GM19463 (cell line): ENCODE measurements at regions not wholly inside any gene's neighbourhood (a gene's known extent, or its start where the extent isn't known, plus 50 kb on each side); places are given as distances from the start of the nearest gene placed in this dataset.

Experiments used
- ATAC-seq: cut with Tn5 transposase; IDR thresholded peaks from one replicate; pipeline ENCODE4 v1.9.1; 2021; ENCODE audit warnings: mild to moderate bottlenecking, moderate library complexity; ENCODE audit not compliant: unreplicated experiment

DNA sequence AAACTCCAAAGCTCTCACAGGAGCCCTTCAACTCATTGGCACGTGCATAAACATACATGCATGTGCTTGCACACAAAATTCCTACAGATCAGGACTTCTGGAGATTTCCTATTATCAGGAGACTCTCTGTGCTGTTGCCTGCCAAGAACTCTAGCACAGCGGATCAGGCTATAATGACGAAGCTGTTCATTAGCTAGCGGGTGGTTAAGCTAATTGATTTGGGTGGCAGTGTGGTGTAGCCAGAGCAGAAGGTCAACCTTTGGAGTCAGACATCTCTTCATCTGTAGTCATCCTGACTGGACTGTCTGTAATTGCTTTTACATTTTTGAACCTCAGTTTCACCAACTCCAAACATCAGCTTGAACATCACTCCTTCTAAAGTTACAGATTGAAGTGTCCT lies 69.0 kb downstream of the KIF2B start:
- ATAC-seq: no peak

DNA sequence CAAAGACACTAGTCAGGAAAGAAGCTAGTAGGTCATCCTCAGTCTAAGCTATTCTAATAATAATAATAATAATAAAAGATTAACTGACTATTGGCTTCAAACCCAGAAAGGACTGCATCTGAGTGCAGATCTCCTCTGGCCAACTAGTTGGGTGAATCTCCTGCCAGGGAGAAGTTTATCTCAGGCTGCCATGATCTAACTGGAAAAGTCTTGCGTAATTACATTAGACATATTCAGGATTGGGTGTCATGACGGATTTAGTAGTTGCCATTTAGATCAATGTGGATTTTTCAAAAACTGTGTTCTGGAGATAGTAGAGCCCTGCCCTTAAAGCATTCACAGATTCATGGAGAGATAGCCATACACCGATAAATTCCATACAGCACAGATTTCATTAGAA lies 69.5 kb downstream of the KIF2B start:
- ATAC-seq: no peak

DNA sequence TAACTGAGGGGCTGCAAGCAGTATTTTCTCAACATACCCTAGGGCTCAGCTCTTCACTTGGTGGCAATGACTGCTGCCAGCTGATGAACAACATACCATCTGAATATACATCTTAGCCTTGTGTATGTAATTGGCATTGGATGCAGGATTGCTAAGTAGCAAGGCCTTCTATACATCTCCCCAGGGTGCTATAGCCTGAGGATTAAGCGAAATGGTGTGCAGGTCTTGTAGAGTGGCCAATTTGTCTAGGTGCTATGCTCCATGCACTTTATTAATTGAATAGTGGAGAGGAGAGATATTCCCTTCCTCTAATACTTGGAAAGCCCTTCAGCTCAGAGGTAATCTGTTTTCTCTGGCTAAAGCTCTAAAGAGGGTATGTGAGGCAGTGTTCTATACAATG lies 71.9 kb downstream of the KIF2B start:
- no peak for ATAC-seq

DNA sequence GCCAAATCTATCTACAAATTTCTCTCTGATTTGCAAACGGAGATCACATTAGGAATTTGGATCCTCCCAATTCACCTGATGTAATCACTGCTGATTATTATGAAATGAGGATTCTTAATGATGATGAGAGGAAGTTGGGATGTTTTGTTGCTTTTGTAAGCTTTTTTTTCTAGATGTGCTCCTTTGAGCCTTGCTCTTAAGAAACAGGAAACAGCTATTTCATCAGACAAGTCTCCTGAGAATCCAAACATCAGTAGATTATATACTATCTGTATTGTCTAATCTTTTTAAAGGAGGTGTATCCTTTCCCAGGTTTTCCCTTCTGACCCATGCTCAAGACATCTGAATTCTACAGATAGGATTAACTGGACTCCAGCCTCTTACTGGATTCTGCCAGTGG lies 73.3 kb downstream of the KIF2B start:
- no peak for ATAC-seq

DNA sequence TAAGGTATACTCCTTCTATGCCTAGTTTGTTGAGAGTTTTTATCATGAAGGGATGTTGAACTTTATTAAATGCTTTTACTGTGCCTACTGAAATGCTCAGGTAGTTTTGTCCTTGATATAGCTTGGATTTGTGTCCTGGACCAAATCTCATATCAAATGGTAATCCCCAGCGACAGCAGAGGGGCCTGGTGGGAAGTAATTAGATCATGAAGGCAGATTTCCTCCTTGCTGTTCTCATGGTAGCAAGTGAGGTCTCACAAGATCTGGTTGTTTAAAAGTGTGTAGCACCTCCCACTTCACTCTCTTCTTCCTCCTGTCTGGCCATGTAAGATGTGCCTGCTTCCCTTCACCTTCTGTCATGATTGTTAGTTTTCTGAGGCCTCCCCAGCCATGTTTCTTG lies 78.2 kb downstream of the KIF2B start:
- ATAC-seq: no peak

DNA sequence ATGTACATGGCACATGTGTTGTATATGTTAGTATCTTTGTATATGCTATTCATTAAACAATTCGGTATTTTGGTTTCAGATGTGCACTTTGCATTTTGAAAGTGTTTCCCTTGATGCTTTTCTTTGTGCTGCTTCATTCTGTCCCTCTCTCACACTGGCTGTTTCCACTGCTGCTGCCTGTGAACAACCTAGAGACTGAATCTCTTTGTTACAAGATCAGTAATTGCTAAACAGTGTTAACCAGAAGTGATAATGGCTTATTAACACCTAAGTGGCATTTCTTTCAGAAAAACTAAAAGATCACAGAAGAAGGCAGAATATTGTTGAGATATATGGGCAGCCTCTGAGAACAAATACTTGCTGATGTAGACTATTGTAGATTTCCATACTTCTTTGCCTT lies 84.7 kb downstream of the KIF2B start:
- no peak for ATAC-seq

DNA sequence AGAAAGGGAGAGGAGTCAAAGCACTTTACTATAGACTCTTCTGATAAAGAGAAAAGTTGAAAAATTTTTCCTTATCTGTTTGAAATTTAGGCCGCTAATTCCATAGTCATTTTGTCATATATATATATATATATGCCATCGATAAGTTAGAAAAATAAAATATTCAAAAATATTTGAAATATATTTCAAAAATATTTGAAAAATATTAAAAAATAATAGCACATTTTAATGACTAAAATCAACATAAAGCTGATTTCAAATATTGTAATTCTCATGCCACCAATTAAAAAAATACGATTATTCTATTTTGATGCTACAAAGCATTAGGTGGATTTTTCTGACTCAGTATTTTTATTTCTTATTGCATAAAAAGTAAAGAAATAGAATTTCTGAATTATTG lies 87.1 kb downstream of the KIF2B start:
- ATAC-seq: no peak

DNA sequence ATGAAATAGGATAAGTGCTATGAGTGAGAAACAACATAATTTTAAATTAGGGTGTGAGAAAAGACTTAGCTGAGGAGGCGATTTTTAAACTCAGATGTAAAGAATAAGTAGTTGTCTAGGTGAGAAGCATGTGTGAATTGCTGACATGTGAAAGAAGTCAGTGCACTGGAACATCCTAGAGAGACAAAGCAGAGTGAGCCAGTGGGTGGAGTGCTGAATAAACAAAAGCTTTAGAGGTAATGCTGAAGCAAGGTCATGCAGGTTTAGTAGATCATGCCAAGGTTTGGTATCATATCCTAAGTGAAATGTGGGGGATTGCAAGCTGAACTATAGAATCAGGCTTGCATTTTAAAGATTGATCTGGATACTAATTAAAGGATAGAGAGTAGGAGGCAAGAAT lies 89.4 kb downstream of the KIF2B start:
- ATAC-seq: no peak

DNA sequence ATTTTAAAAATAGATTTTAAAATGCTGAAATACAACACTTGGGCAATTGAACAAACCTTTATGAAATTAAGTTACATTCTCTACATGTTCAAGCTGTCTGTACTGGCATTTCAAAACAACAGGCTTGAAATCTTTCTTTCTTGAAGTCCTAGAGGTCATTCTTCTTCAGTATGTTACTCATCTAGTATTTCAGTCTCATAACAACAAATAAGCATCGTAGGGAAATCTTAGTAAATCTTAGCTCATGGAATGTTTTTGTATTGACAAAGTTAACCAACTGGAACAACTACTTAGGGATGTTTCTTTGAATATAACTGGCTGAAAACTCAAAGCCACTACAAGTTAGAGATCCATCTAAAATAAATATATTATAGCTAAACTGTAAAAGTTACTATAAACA lies 96.6 kb downstream of the KIF2B start:
- ATAC-seq: no peak

DNA sequence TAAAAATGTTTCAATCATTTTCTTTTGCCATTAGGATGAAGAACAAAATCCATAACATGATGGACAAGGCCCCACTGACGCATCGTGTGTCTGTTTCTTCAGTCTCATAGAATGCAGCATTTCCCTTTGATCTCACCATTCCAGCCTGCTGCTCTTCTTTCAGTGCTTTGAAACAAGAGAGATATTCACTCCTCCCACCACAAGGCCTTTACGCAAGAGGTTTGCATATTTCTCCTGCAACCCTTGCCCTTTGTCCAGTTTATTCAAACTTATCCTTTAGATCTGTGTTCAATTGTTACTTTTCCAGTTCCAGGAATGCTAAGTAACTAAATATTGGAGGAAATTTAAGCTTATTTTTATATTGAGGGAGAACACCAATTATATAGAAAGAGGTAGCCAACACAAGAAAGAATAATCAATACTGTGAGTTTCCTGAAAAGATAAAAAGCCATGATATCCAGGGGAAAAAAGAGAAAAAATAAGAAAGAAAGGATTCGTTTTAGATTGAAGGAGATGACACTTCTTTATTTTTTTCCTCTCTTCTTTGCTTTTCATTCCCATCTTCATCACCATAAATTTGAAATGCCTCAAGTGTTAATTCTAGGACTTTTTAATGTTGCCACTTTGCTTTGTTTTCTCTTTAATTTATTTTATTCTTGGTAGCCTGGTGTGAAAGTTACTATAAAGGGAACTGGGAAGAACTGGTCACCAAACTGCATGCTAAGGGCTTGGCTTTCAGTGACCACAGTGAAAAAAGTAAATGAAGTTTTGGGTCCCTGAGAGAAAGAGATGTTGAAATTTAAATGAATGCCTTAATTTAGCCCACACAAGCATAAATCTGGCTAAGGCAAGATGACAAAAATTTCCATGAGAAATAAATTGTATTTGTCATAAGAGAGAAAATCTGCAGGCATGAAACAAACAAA lies 102.1 kb downstream of the KIF2B start:
- no peak for ATAC-seq

DNA sequence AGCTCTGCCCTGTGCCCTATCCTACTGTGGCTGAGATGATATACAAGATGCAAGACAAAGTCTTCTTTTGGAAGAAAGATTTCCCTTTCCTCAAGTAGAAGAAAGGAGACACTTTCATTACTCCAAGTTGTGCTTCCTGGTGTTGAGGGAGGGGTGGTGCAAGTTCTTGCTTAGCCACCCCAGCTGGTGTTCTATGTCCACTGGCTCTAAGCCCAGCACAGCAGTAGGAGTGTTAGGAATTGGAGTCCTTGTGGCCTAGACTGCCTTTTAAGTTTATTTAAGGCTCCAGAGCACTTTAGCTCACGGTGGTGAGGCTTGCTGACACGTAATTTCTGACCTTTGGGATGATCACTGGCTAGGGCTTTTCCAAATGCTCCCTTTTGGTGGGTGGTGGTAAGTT lies 109.7 kb downstream of the KIF2B start:
- no peak for ATAC-seq

DNA sequence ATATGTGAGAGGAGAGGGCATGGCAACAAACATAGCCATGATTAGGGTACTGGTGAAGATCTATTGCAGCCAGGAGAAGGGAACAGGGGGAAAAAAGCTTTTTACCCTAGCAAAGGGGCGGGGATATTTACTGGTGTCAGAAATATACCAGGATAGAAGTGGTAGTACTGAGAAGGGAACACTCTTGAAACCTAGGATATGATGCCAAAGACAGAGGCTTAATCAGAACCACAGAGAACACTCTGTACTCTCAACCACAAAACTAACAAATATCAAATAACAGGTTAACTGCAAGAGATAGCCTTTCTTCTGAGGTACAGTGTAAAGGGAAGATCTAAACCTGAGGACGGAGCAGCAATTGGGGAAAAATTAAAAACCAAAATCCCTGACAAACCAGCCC lies 112.2 kb downstream of the KIF2B start:
- no peak for ATAC-seq

DNA sequence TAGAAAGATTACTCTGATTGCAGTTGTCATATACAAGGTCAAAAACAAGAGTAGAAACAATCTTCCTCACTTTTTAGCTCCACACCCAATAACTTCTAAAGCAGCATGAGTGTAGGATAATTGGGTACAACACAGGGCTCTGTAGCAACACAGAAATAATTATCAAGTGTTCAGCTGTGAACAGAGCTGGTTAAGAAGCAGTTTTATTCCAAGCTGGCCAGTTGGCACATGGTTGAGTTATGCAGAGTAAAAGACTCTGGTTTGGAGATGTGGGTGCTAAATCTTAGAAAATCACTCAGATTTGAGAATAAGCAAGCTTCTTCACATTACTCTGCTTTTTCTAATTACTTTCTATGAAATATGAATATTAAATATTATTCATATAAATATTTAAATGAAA lies 118.5 kb downstream of the KIF2B start:
- no peak for ATAC-seq

DNA sequence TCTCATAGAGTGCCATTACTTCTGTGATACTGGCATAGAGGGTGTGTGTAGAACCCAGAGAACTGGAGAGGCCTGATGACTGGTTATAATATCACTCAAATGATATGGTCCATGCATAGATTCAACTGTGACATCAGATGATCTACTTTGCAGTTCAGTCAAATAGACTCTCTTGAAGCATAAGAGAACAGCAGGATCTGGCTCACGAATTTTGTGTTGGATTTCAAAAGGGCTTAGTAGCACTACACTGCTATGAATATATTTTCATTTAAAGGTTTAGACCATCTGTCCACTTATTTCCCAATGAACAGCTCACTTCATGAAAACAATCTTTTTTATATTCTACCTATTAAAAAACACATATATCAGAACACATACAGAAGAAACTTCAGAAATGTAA lies 119.7 kb downstream of the KIF2B start:
- no peak for ATAC-seq

DNA sequence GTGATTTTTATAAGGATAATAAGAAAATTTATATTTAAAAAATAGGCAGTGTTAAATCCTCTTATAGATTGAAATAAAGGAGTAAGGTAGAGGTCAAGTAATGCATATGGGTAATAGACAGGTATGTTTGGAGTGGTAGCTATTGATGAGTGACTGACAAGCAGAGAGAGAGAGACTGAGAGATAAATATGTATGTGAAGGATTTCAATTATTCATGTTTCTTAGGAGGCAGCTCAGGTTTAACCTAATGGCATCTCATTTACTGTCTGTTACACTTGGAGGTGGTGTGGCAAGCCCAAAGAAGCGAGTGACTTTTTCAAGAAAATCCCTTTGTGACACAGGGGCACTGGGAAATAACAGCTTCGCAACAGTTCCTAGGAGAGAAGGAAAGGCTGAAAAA lies 120.2 kb downstream of the KIF2B start:
- no peak for ATAC-seq

DNA sequence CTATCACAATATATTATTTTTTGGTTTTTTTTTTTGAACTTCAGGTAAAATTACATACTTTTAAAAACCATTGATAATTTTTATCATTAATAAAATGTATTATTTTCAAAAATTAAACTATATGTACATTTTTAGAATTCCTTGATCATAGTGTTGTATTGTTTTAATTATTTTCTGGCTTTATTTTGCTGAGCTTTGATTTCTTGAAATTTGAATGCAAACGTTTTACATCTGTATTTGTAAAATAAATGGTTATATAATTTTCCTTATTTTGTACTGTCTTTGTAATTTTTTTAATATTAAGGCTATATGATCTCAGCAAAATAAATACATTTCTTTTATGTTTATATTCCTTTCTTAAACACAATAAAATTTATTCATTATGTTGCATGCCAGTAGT lies 125.6 kb downstream of the KIF2B start:
- ATAC-seq: no peak

DNA sequence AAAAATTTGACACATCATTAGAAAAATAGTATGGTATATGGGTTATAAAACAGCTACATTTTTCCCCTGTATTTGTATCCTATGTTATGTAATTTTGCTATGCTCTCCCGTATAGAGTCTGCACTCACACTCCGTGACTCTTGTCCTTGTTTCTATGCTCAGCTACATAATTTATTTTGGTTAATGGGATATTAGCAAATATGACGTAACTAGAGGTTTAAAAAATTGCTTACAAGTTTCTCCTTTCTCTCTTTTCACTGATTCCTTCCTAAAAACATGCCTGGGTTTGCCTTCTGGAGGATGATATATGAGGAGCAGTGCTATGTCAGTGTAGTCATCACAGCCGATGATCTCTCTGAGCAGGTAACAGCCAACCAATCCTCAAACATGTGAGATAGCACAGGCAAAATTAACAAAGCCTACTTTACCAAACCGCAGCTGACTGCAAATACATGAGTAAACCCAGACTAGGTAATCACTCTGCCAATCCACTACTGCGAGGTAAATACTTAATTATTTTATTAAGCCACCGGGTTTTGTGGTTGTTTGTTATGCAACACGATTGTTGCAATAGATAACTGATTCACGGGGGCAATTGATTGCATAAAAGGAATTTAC lies 126.9 kb downstream of the KIF2B start:
- ATAC-seq: no peak

DNA sequence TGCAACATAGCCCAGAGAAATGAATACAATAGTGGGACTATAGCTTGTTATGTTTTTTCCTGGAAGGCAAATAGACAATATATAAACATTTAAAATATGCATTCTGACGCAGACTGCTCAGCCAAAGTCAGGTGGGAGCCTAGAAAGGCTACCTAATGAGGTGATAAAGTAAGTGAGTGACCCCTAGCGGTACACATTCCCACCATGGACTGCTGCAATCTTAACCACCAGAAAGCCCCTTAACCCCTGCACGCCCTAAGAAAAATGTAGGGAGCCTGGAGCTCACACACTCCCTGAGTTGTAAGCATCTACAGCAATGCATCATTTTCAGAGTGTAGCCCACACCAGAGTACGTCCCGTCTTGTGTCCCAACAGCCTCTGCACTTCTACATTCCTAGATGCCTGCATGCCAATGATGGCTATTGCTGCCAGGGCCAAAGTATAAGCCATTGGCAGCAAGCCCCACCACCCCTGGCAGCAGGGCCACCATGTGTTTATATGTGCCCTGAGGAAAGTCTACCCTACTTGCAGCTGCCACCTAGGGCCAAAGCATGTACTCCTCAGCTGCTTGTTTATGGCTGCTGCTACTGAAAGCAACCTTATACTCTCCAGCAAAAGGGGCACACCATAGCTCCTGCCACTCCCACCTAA lies 127.6 kb downstream of the KIF2B start:
- ATAC-seq: no peak

DNA sequence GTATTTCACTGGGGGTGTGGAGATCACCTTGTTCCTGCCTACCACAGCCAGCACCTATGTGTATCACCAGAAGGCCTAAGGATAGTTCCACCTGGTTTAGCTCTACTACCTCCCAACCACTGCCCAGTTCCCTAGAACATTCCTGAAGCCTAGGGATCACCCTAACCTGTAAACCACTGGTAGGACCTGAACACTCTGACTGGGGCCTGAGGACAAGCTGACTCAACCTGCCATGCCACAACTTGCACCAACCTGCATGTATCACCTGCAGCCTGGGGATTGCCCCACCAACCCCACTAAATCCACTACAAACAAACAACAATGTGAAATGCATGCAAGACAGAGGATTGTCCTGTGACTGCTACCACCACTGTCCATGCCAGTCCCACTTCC lies 128.1 kb downstream of the KIF2B start:
- no peak for ATAC-seq

DNA sequence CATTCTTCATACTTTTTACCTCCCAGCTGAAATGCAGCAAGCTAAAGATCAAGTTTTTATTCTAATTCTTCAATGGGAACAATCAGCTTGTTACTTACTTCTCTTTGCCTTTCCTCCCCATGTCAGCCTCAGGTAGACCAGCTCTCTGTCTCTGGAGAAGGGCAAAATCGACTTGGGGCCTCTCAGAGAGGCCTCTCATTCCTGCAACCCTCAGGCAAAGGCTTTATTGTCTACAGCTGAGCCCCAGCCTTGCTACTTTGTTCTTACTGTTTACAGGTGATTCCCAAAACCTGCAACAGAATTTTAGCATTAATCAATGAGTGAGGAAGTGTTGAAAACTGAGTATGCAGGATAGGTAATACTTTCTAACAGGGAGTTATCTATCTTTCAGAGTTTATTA lies 148.6 kb downstream of the KIF2B start:
- ATAC-seq: no peak

DNA sequence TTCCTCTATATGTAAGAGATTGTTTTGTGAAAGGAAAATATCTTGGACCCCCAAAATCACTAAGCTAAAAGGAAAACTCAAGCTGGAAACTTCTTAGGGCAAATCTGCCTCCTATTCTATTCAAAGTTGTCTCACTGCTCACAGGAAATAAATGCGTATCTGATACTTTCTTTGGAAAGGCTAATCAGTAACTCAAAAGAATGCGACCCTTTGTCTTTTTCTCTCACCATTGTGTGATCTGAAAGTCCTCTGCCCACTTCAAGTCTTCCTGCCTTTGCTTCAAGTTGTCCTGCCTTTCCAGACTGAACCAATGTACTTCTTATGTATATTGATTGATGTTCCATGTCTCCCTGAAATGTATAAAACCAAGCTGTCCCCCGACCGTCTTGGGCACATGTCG lies 157.3 kb downstream of the KIF2B start:
- ATAC-seq: no peak

DNA sequence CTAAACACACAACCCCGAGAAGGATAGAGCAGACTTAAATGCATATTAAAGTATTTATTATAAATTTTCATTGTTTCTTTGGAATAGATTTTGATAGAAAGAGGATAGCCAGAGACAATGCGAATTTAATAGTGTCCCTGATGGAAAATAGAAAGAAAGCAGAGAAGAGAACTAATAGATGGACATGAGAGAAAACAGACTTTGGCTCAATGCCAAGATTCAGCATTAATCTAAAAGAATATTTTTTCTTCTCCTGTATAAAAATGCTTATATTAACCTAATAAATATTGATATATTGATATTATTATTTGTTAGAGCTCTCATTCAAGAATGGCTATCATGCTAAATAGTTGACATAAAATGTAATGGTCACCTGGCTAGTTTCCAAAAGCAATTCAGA lies 173.4 kb downstream of the KIF2B start:
- ATAC-seq: no peak
